Activated CD8-positive, alpha-beta T cell treated with anti-CD3 and anti-CD28 coated beads, Interleukin-2, amount 10 ng/mL, durations not matched to agents 7 days and 5 days (primary cell): ENCODE measurements at regions not wholly inside any gene's neighbourhood (a gene's known extent, or its start where the extent isn't known, plus 50 kb on each side); places are given as distances from the start of the nearest gene placed in this dataset.
"Not testable (repeated sequence)": the region's sequence is repeated elsewhere in the genome, so short reads cannot be mapped to it uniquely, and the experiment has no call there.

Source experiments
- ATAC-seq: fragments of 150-1000 bp; cut with Tn5 transposase; one replicate; pipeline ENCODE4 v1.10.0; 2021; ENCODE audit warnings: moderate library complexity
- CTCF ChIA-PET: fragments of 350-600 bp; sonication (Branson Sonifier 250); formaldehyde crosslinking; loops from one replicate; lab custom pipeline; 2021; ENCODE audit warnings: antibody characterized with exemption; lab: Charles Lee
- POLR2A ChIA-PET: fragments of 350-600 bp; sonication (Branson Sonifier 250); formaldehyde crosslinking; loops from one replicate; lab custom pipeline; 2021; ENCODE audit warnings: antibody characterized with exemption; lab: Charles Lee
- DNase-seq: peaks from one replicate; pipeline ENCODE4 v3.0.0-alpha.2; 2020
- H3K27ac Mint-ChIP-seq: one replicate; pipeline ENCODE4 v1.8.0; 2021; ENCODE audit warnings: mild to moderate bottlenecking, mixed read lengths
- H3K27me3 Mint-ChIP-seq: one replicate; pipeline ENCODE4 v1.8.0; 2021; ENCODE audit warnings: low read depth, mixed read lengths
- H3K36me3 Mint-ChIP-seq: one replicate; pipeline ENCODE4 v1.8.0; 2021; ENCODE audit warnings: low read depth, mixed read lengths
- H3K4me1 Mint-ChIP-seq: one replicate; pipeline ENCODE4 v1.8.0; 2021; ENCODE audit warnings: low read depth, mixed read lengths
- H3K4me3 Mint-ChIP-seq: one replicate; pipeline ENCODE4 v1.8.0; 2021; ENCODE audit warnings: mild to moderate bottlenecking, mixed read lengths
- H3K9me3 Mint-ChIP-seq: one replicate; pipeline ENCODE4 v1.8.0; 2022; ENCODE audit warnings: mixed read lengths; ENCODE audit not compliant: insufficient read depth

DNA sequence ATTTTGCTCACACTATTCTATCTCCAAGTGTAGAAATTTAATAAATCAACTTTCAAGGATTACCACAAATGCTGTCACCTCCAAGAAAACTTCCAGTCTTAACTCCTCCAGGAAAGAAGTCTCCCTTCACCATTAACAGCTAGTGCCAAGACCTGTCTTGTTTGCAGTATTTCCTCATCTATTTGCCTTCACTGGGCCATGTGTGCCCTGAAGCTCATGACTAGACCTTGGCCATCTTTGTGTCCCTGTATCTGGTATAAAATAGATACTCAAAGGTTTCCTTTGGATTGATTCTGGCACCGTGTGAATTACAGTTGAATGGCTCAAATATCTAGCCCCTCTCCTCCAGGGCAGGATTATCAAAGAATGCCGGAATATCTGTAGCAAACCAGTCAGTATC lies 346.7 kb upstream of the KLF4 start:
- POLR2A ChIA-PET, result no interaction called here
- no peaks in the 10 kb centered on the region for H3K27me3 Mint-ChIP-seq
- no peak for DNase-seq

GRCh38 chr9:107833295-107833694 lies 343.7 kb upstream of the KLF4 start:
- Mint-ChIP-seq H3K36me3 (no peaks in the 10 kb centered on the region), H3K27ac (no peak overlapping the region), H3K27me3 (no peaks in the 10 kb centered on the region), H3K9me3 (no peaks in the 10 kb centered on the region), H3K4me3 (no peak overlapping the region), H3K4me1 (no peaks in the 10 kb centered on the region)
- ATAC-seq (no peak), DNase-seq (no peak)
- POLR2A ChIA-PET, result no interaction called here
- CTCF ChIA-PET, result no interaction called here

More for the DNA sequence above, 346.7 kb upstream of the KLF4 start:
- ATAC-seq, result no peak
- CTCF ChIA-PET, result no interaction called here
- Mint-ChIP-seq H3K27ac (no peak overlapping the region), H3K36me3 (no peaks in the 10 kb centered on the region), H3K4me1 (no peaks in the 10 kb centered on the region), H3K4me3 (no peak overlapping the region), H3K9me3 (no peaks in the 10 kb centered on the region)

GRCh38 chr9:107832871-107833270 lies 343.3 kb upstream of the KLF4 start:
- ChIA-PET POLR2A (interaction anchor here (0.6 kb wide), 1 partner anchor 121 kb away, joined by 3 read pairs; no protein-coding TSS in a partner anchor), CTCF (no interaction called here)
- Mint-ChIP-seq H3K4me1 (no peaks in the 10 kb centered on the region), H3K27ac (no peak overlapping the region), H3K9me3 (no peaks in the 10 kb centered on the region), H3K27me3 (no peaks in the 10 kb centered on the region), H3K36me3 (no peaks in the 10 kb centered on the region), H3K4me3 (no peak overlapping the region)
- ATAC-seq (no peak), DNase-seq (no peak)

DNA sequence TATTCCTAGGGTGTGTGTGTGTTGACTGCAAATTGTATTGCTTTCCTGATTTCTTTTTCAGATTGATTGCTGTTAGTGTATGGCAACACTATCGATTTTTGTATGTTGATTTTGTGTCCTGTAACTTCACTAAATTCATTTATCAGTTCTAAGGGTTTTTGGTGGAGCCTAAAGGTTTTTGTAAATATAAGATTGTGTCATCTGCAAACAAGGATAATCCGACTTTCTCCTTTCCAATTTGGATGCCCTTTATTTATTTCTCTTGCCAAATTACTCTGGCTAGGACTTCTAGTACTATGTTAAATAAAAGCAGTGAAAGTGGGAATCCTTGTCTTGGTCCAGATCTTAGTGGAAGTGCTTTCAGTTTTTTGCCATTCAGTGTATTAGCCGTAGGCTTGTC lies 340.9 kb upstream of the KLF4 start:
- no peak overlapping the region for H3K27ac Mint-ChIP-seq
- no peak overlapping the region for H3K4me3 Mint-ChIP-seq
- H3K4me1 Mint-ChIP-seq, result no peaks in the 10 kb centered on the region
- no peak for DNase-seq
- no peaks in the 10 kb centered on the region for H3K27me3 Mint-ChIP-seq
- ChIA-PET CTCF (no interaction called here), POLR2A (no interaction called here)
- no peaks in the 10 kb centered on the region for H3K9me3 Mint-ChIP-seq
- H3K36me3 Mint-ChIP-seq, result no peaks in the 10 kb centered on the region
- ATAC-seq, result no peak

DNA sequence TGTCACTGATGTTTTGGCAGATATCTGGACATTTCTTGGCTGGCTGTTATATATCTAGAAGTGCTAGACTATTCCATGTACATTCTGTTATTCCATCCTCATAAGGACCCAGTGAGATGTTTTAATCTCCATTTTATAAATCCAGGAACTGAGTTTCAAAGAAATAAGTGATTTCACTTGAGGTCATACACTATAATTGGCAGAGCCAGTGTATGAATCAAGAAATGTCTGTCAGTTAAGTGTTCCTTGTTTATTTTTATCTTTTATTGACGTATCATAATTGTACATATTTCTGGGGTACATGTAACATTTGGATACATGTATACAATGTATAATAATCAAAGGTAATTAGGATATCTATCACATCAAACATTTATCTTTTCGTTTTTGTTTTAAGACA lies 338.3 kb upstream of the KLF4 start:
- no peak overlapping the region for H3K4me3 Mint-ChIP-seq
- no peaks in the 10 kb centered on the region for H3K4me1 Mint-ChIP-seq
- no peaks in the 10 kb centered on the region for H3K9me3 Mint-ChIP-seq
- no peak for DNase-seq
- ChIA-PET CTCF (no interaction called here), POLR2A (no interaction called here)
- no peaks in the 10 kb centered on the region for H3K36me3 Mint-ChIP-seq
- H3K27me3 Mint-ChIP-seq, result no peaks in the 10 kb centered on the region
- H3K27ac Mint-ChIP-seq, result no peak overlapping the region
- no peak for ATAC-seq

GRCh38 chr9:107827304-107827703 lies 337.7 kb upstream of the KLF4 start:
- Mint-ChIP-seq H3K9me3 (no peaks in the 10 kb centered on the region), H3K27ac (no peak overlapping the region), H3K4me1 (no peaks in the 10 kb centered on the region), H3K4me3 (no peak overlapping the region), H3K27me3 (no peaks in the 10 kb centered on the region), H3K36me3 (no peaks in the 10 kb centered on the region)
- DNase-seq, result no peak
- CTCF ChIA-PET, result no interaction called here
- POLR2A ChIA-PET, result no interaction called here
- ATAC-seq, result no peak

- H3K36me3 Mint-ChIP-seq, H3K27me3 Mint-ChIP-seq, POLR2A ChIA-PET, H3K4me1 Mint-ChIP-seq, H3K9me3 Mint-ChIP-seq, CTCF ChIA-PET, H3K4me3 Mint-ChIP-seq, DNase-seq, ATAC-seq, H3K27ac Mint-ChIP-seq: not testable (repeated sequence)
Measured at GRCh38 chr9:107826688-107826983, 337.1 kb upstream of the KLF4 start.

GRCh38 chr9:107824556-107824955 lies 335.0 kb upstream of the KLF4 start:
- DNase-seq (no peak), ATAC-seq (no peak)
- no peaks in the 10 kb centered on the region for H3K36me3 Mint-ChIP-seq
- ChIA-PET CTCF (no interaction called here), POLR2A (no interaction called here)
- no peaks in the 10 kb centered on the region for H3K4me1 Mint-ChIP-seq
- no peaks in the 10 kb centered on the region for H3K27me3 Mint-ChIP-seq
- no peaks in the 10 kb centered on the region for H3K9me3 Mint-ChIP-seq
- H3K4me3 Mint-ChIP-seq, result no peak overlapping the region
- H3K27ac Mint-ChIP-seq, result no peak overlapping the region

DNA sequence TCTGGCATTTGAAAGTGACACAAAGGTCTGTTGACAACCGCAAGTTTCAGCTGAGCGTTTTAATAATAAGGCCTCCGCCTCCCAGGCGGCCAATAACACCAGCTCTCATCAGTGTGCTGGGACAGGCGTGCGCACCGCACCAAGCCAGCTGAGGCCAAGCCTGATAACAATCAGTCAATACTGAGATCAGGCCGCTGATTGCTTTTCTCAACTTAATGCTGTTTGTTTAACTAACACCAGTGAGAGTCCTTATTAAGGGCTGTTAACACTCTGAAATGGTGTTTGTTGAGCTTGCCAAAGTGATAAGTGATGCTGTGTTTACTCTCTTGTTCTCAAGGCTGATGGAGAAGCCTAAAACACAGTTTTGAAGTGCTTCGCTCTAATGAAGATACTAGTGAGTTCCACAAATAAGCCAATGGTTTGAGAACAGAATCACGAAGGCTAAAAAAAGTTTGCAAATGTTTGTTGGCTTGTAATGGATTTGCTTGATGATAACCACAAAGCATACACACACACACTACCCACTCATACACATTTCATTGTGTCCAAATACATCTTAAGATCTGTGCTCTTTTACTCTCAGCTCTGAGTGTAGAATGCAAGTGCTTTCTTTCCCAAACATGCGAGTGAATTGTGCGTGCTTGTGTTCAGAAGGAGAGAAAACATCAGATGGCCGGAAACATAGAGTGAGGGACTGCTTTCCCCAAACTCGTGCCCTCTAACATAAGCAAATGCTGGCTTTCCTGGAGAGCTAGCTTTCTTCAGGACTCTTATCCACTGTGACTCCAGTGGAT lies 330.4 kb upstream of the KLF4 start:
- Mint-ChIP-seq H3K4me3 (no peak overlapping the region), H3K27ac (no peak overlapping the region), H3K36me3 (no peaks in the 10 kb centered on the region), H3K9me3 (no peaks in the 10 kb centered on the region), H3K4me1 (no peaks in the 10 kb centered on the region), H3K27me3 (no peaks in the 10 kb centered on the region)
- DNase-seq (no peak), ATAC-seq (no peak)
- CTCF ChIA-PET, result no interaction called here
- POLR2A ChIA-PET, result no interaction called here

DNA sequence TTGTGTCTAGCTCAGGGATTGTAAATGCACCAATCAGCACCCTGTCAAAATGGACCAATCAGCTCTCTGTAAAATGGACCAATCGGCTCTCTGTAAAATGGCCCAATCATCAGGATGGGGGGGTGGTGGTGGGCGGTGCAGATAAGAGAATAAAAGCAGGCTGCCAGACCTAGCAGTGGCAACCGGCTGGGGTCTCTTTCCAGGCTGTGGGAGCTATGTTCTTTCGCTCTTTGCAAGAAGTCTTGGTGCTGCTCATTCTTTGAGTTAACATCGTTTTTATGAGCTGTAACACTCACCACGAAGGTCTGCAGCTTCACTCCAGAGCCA lies 328.9 kb upstream of the KLF4 start:
- H3K27me3 Mint-ChIP-seq, H3K4me3 Mint-ChIP-seq, H3K27ac Mint-ChIP-seq, H3K9me3 Mint-ChIP-seq, CTCF ChIA-PET, POLR2A ChIA-PET, DNase-seq, H3K36me3 Mint-ChIP-seq, H3K4me1 Mint-ChIP-seq, ATAC-seq: not testable (repeated sequence)

DNA sequence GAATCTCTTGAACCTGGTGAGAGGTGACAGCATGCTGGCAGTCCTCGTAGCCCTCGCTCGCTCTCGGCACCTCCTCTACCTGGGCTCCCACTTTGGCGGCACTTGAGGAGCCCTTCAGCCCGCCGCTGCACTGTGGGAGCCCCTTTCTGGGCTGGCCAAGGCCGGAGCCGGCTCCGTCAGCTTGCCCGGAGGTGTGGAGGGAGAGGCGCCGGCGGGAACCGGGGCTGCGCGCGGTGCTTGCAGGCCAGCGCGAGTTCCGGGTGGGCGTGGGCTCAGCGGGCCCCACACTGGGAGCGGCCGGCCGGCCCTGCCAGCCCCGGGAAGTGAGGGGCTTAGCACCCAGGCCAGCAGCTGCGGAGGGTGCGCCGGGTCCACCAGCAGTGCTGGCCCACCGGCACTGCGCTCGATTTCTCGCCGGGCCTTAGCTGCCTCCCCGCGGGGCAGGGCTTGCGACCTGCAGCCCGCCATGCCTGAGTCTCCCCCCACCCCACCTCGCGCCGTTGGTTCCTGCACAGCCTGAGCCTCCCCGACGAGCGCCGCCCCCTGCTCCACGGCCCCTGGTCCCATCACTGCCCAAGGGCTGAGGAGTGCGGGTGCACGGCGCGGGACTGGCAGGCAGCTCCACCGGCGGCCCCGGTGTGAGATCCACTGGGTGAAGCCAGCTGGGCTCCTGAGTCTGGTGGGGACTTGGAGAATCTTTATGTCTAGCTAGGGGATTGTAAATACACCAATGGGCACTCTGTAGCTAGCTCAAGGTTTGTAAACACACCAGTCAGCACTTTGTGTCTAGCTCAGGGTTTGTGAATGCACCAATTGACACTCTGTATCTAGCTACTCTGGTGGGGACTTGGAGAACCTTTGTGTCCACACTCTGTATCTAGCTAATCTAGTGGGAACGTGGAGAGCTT lies 328.3 kb upstream of the KLF4 start:
- H3K9me3 Mint-ChIP-seq, H3K36me3 Mint-ChIP-seq, H3K4me3 Mint-ChIP-seq, DNase-seq, H3K27me3 Mint-ChIP-seq, H3K4me1 Mint-ChIP-seq, H3K27ac Mint-ChIP-seq, ATAC-seq, CTCF ChIA-PET, POLR2A ChIA-PET: not testable (repeated sequence)

DNA sequence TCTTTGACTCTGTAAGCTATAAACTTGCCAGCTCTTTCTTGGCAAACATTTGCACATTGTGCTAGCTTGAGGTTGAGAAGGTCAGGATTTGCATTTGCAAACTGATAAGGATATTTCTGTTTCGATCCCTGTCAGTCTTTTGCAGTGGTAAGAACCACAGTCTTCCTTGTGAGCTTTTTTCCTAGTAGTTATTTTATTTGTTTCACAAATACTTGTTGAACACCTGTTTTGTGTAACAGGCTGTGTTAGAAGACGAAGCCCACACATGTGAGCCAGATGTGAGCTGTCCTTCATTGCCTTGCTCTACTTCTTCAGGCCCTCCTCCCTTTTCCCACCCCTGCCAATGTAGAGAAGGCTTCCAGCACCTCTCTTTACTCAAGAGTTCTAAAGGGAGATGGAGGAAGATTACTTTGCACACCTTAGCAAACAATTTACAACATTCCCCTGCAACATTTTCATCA lies 327.0 kb upstream of the KLF4 start:
- Mint-ChIP-seq H3K27ac (no peak overlapping the region), H3K9me3 (no peaks in the 10 kb centered on the region), H3K36me3 (no peaks in the 10 kb centered on the region), H3K4me3 (no peak overlapping the region), H3K27me3 (no peaks in the 10 kb centered on the region), H3K4me1 (no peaks in the 10 kb centered on the region)
- ChIA-PET POLR2A (no interaction called here), CTCF (no interaction called here)
- ATAC-seq, result no peak
- no peak for DNase-seq
